ENCODE measurements at regions not wholly inside any gene's neighbourhood (a gene's known extent, or its start where the extent isn't known, plus 50 kb on each side); places are given as distances from the start of the nearest gene placed in this dataset.

DNA sequence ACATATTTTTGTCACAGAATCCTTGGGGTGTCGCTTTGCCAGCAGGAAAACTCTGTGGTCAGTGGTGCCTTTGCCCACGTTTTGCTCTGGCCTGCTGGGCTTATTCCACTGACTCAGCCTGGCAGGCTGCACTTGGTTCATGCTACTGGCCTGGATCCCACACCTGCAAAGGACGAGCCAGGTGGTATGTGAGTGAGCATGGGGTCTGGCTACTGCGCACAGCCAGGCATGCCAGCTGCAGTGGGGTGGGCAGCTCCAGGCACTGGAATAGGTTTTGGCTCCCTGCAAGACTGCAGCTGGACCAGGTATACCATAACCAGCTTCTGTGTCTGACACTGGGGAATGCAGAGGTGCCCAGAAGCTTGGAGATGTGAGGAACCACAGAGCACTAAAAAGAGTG, 197.9 kb upstream of the VRK2 start:
- no peak overlapping the region for H3K27ac Mint-ChIP-seq
- H3K36me3 Mint-ChIP-seq: peaks cover 0 to 7% (median 5%) of the 10 kb centered on the region in 3 donors
- POLR2A ChIA-PET: no interaction called here
- H3K9me3 Mint-ChIP-seq: peaks cover 0 to 12% (median 6%) of the 10 kb centered on the region in 9 donors
- no peak for DNase-seq
- no peak overlapping the region for H3K4me3 Mint-ChIP-seq
- peaks cover 0 to 3% (median 0%) of the 10 kb centered on the region in 4 donors for H3K4me1 Mint-ChIP-seq
- peaks cover 0 to 4% (median 0%) of the 10 kb centered on the region in 5 donors for H3K27me3 Mint-ChIP-seq
- ATAC-seq: no peak

DNA sequence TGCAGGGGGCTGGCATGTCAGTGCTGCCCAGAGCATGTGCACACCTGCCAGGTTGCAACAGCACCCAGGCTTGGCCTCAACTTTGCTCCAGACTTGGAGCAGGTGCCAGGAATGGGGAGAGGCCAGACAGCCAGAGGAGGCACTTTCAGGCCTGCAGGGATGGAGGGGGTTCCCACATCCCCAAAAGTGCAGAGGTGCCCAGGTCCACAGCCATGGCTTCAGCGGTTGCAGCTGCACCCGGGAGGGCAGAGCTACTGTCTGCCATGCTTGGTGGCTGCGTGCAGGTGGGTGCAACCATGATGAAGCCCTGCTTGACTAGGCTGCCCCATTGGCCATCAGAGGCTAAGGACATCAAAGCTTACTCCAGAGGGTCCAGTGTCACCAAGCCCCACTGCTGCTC, 196.8 kb upstream of the VRK2 start:
- ATAC-seq (no peak), DNase-seq (no peak)
- POLR2A ChIA-PET: no interaction called here
- no peak overlapping the region for H3K4me3 Mint-ChIP-seq
- H3K4me1 Mint-ChIP-seq: peaks cover 0 to 3% (median 0%) of the 10 kb centered on the region in 4 donors
- H3K27ac Mint-ChIP-seq: no peak overlapping the region
- H3K36me3 Mint-ChIP-seq: peaks cover 0 to 7% (median 5%) of the 10 kb centered on the region in 3 donors
- H3K27me3 Mint-ChIP-seq: peaks cover 0 to 4% (median 0%) of the 10 kb centered on the region in 5 donors
- H3K9me3 Mint-ChIP-seq: peaks cover 0 to 12% (median 6%) of the 10 kb centered on the region in 9 donors

DNA sequence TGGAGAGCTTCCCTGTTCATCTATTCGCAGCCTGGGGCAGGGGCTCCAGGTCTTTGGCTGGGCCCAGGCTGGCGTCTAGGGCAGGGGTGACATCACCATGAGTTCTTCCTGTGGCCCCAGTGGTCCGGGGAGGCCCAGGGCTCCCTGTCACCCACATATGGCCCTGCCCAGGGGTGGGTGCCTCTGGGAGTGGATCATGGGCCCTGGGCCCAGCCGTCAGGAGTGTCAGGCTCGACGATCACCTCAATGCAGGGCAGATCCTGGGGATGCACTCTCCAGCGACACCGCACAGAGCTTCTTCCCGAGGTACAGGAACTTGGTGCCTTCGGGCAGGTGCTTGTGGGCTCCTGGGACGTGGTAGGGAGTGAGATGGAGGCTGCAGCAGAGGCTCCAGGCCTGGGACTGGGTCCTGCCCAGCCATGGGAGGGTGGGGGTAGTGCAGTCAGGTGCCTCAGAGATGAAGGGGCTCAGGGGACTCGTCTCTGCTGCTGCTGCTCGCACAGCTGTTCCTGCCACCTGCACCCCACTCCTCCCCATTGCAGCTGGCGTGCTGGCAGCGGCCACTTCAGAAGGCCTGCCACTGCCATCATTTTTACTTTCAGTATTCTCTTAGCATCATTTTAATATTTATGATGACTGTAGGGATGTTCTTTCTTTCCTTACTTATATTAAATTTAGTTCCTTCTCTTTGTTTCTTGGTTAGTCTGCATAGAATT, 196.0 kb upstream of the VRK2 start:
- Mint-ChIP-seq H3K36me3 (peaks cover 0 to 7% (median 5%) of the 10 kb centered on the region in 3 donors), H3K4me1 (peaks cover 0 to 3% (median 0%) of the 10 kb centered on the region in 4 donors), H3K27me3 (peaks cover 0 to 4% (median 0%) of the 10 kb centered on the region in 5 donors), H3K4me3 (no peak overlapping the region), H3K27ac (no peak overlapping the region), H3K9me3 (peaks cover 0 to 12% (median 6%) of the 10 kb centered on the region in 9 donors)
- ATAC-seq (no peak), DNase-seq (no peak)
- POLR2A ChIA-PET: no interaction called here

DNA sequence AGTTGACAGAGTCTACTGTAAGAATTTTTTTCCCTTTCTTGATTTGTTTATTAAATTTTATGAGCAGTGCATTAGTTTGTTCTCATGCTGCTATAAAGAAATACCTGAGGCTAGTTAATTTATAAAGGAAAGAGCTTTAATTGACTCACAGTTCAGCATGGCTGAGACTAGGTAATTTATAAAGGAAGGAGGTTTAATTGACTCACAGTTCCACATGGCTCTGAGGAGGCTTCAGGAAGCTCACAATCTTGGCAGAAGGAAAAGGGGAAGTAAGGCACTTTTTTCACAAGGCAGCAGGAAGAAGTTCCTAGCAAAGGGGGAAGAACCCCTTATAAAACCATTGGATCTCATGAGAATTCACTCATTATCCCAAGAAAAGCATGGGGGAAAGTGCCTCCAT, 191.4 kb upstream of the VRK2 start:
- H3K4me3 Mint-ChIP-seq: no peak overlapping the region
- ATAC-seq (no peak), DNase-seq (no peak)
- peaks cover 0 to 1% (median 0%) of the 10 kb centered on the region in 3 donors for H3K36me3 Mint-ChIP-seq
- POLR2A ChIA-PET: no interaction called here
- no peak overlapping the region for H3K27ac Mint-ChIP-seq
- peaks cover 0 to 1% (median 0%) of the 10 kb centered on the region in 5 donors for H3K27me3 Mint-ChIP-seq
- H3K9me3 Mint-ChIP-seq: peaks cover 0 to 4% (median 0%) of the 10 kb centered on the region in 9 donors
- peaks cover 0 to 1% (median 0%) of the 10 kb centered on the region in 4 donors for H3K4me1 Mint-ChIP-seq

DNA sequence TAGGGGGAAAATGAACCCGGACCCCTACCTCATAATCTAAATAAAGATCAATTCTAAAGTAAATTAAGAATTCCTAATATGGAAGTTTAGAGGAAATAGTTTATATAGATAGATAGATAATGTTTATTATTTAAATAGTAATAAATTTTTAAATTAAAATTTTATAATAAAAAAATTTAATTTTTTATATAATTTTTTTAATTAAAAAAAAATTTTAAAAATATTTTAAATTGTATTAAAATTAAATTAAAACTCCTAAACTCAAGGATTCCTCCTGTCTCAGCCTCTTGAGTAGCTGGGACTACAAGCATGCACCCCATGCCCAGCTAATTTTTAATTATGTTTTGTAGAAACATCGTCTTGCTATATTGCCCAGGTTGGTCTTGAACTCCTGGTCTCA, 186.9 kb upstream of the VRK2 start:
- Mint-ChIP-seq H3K9me3 (peaks cover 0 to 4% (median 0%) of the 10 kb centered on the region in 9 donors), H3K27ac (no peak overlapping the region), H3K4me3 (no peak overlapping the region), H3K36me3 (peaks cover 0 to 1% (median 0%) of the 10 kb centered on the region in 3 donors), H3K4me1 (no peaks in the 10 kb centered on the region), H3K27me3 (peaks cover 0 to 1% (median 0%) of the 10 kb centered on the region in 5 donors)
- ATAC-seq (no peak), DNase-seq (no peak)
- POLR2A ChIA-PET: no interaction called here

- Mint-ChIP-seq H3K36me3 (peaks cover 0 to 1% (median 0%) of the 10 kb centered on the region in 3 donors), H3K27ac (no peak overlapping the region), H3K4me1 (no peaks in the 10 kb centered on the region), H3K4me3 (no peak overlapping the region), H3K9me3 (no peaks in the 10 kb centered on the region), H3K27me3 (no peaks in the 10 kb centered on the region)
- ATAC-seq: no peak
- DNase-seq: no peak
- POLR2A ChIA-PET: no interaction called here
Measured at GRCh38 chr2:57862153-57862552, 184.5 kb upstream of the VRK2 start.

GRCh38 chr2:57862727-57863126, 183.9 kb upstream of the VRK2 start:
- Mint-ChIP-seq H3K4me1 (no peaks in the 10 kb centered on the region), H3K36me3 (peaks cover 0 to 1% (median 0%) of the 10 kb centered on the region in 3 donors), H3K9me3 (no peaks in the 10 kb centered on the region), H3K4me3 (no peak overlapping the region), H3K27me3 (peaks cover 0 to 4% (median 1%) of the 10 kb centered on the region in 5 donors), H3K27ac (no peak overlapping the region)
- DNase-seq (no peak), ATAC-seq (no peak)
- POLR2A ChIA-PET: no interaction called here

DNA sequence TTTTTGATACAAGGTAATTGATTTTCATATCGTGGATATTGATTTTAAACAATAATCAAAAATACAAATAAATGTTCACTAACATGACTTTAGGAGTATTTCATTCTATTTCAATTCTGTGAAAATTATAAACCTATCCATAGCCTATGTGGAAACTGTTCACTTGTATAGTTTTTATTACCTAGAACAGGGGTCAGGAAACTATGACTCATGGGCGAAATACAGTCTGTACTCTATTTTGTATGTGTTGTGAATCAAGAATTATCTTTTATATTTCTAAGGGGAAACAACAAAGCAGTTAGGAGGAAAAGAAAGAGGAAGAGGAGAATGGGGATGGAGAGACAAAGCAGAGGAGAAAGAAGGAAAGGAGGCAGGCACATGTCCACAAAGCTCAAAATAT, 181.7 kb upstream of the VRK2 start:
- DNase-seq (no peak), ATAC-seq (no peak)
- POLR2A ChIA-PET: no interaction called here
- no peak overlapping the region for H3K27ac Mint-ChIP-seq
- no peak overlapping the region for H3K4me3 Mint-ChIP-seq
- no peaks in the 10 kb centered on the region for H3K9me3 Mint-ChIP-seq
- H3K4me1 Mint-ChIP-seq: no peaks in the 10 kb centered on the region
- H3K36me3 Mint-ChIP-seq: no peaks in the 10 kb centered on the region
- H3K27me3 Mint-ChIP-seq: peaks cover 0 to 9% (median 2%) of the 10 kb centered on the region in 5 donors

- Mint-ChIP-seq H3K4me3 (no peak overlapping the region), H3K4me1 (no peaks in the 10 kb centered on the region), H3K36me3 (no peaks in the 10 kb centered on the region), H3K27ac (no peak overlapping the region), H3K27me3 (peaks cover 0 to 9% (median 2%) of the 10 kb centered on the region in 5 donors), H3K9me3 (no peaks in the 10 kb centered on the region)
- POLR2A ChIA-PET: no interaction called here
- ATAC-seq (no peak), DNase-seq (no peak)
Measured at GRCh38 chr2:57867730-57868129, 178.9 kb upstream of the VRK2 start.

DNA sequence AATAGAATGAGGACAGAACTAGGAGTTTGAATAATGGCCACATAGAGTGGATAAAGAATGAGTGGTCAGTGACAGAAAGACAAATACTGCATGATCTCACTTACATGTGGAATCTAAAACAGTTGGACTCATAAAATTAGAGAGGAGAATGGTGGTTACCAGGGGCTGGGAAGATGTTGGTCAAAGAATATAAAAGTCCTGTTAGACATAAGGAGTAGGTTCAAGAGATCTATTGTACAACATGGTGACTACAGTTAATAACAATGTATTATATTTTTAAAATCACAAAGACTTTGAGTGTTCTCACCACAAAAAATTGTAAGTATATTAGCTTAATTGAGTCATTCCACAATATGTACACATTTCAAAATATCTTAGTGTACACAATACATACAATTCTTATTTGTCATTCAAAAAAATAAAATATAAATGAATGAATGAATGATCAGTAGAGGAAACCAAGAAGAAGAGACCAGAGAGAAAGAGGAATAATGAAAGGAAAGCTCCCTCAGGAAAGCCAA, 177.9 kb upstream of the VRK2 start:
- POLR2A ChIA-PET: no interaction called here
- DNase-seq: no peak
- peaks cover 0 to 9% (median 2%) of the 10 kb centered on the region in 5 donors for H3K27me3 Mint-ChIP-seq
- H3K27ac Mint-ChIP-seq: no peak overlapping the region
- no peaks in the 10 kb centered on the region for H3K36me3 Mint-ChIP-seq
- H3K4me3 Mint-ChIP-seq: no peak overlapping the region
- H3K4me1 Mint-ChIP-seq: no peaks in the 10 kb centered on the region
- H3K9me3 Mint-ChIP-seq: peaks cover 0 to 5% (median 0%) of the 10 kb centered on the region in 9 donors
- ATAC-seq: no peak

DNA sequence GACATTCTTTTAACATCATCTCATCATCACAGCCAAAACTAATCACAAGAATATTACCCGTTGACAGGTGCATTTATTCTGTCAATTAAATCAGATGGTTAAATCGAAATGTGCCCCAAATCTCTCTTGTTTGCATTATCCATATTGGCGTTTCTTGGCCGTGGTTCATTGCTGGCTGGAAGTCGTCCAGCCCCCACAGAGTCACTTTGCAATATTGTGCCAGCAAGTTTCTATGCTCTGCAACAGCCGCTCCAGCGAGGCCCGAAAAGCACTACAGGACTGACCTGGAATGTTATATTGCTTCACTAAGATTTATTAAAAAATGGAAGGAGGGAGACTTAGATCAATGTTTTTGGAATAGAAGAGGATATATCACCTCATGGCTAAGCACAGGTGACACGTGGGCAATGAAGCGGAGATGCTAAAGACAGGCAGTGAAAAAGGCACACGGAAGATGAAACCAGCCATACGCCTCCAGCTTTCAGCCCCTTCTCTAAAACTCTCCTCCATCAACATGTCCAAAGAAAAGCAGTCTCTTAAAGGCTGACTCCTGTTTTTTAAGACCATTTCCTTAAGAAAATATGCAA, 176.8 kb upstream of the VRK2 start:
- Mint-ChIP-seq H3K36me3 (no peaks in the 10 kb centered on the region), H3K4me1 (no peaks in the 10 kb centered on the region), H3K27ac (no peak overlapping the region), H3K4me3 (no peak overlapping the region), H3K9me3 (peaks cover 0 to 10% (median 0%) of the 10 kb centered on the region in 9 donors), H3K27me3 (peaks cover 0 to 9% (median 2%) of the 10 kb centered on the region in 5 donors)
- POLR2A ChIA-PET: no interaction called here
- ATAC-seq (no peak), DNase-seq (no peak)

DNA sequence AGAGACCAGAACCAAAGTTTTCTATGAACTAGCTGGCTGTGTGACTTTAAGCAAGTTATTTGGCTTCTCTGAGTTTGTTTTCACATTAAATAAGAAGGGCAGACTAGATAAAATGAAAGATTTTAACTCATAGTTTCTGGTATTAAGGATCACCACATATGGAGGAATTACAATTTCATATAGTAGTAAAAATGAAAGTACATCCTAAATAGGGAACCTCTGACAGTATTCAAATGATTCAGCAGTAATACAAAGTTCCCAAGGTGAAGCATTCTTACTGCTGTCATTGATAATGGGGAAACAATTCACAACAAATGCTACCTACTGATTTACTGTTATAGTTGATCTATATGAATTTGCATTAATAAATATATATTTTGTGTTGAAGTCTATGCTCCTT, 170.3 kb upstream of the VRK2 start:
- peaks cover 0 to 10% (median 0%) of the 10 kb centered on the region in 9 donors for H3K9me3 Mint-ChIP-seq
- H3K36me3 Mint-ChIP-seq: no peaks in the 10 kb centered on the region
- H3K27me3 Mint-ChIP-seq: no peaks in the 10 kb centered on the region
- H3K4me1 Mint-ChIP-seq: no peaks in the 10 kb centered on the region
- DNase-seq: no peak
- H3K27ac Mint-ChIP-seq: no peak overlapping the region
- no peak overlapping the region for H3K4me3 Mint-ChIP-seq
- POLR2A ChIA-PET: no interaction called here
- ATAC-seq: no peak

GRCh38 chr2:57877811-57878170, 168.8 kb upstream of the VRK2 start:
- H3K27ac Mint-ChIP-seq: no peak overlapping the region
- ATAC-seq (no peak), DNase-seq (no peak)

More at GRCh38 chr2:57877811-57878170, 168.8 kb upstream of the VRK2 start:
- Mint-ChIP-seq H3K4me1 (no peaks in the 10 kb centered on the region), H3K4me3 (no peak overlapping the region), H3K9me3 (peaks cover 0 to 10% (median 0%) of the 10 kb centered on the region in 9 donors), H3K27me3 (no peaks in the 10 kb centered on the region), H3K36me3 (no peaks in the 10 kb centered on the region)
- POLR2A ChIA-PET: no interaction called here
